HUES64 (cell line): ENCODE measurements at regions not wholly inside any gene's neighbourhood (a gene's known extent, or its start where the extent isn't known, plus 50 kb on each side); places are given as distances from the start of the nearest gene placed in this dataset.

Experiments used
- H3K27ac ChIP-seq: 2 replicates; pipeline ENCODE4 v1.7.0; 2013; ENCODE audit warnings: low read depth, low read length, inconsistent platforms
- H3K27me3 ChIP-seq: 2 replicates; pipeline ENCODE4 v1.6.1; 2013; ENCODE audit warnings: mild to moderate bottlenecking, low read length; ENCODE audit not compliant: insufficient read depth
- H3K36me3 ChIP-seq: 2 replicates; pipeline ENCODE4 v1.6.1; 2013; ENCODE audit warnings: mild to moderate bottlenecking, low read length; ENCODE audit not compliant: insufficient read depth
- H3K4me1 ChIP-seq: 2 replicates; pipeline ENCODE4 v1.6.1; 2013; ENCODE audit warnings: mild to moderate bottlenecking, low read length, moderate library complexity; ENCODE audit not compliant: insufficient read depth
- H3K4me3 ChIP-seq: 2 replicates; pipeline ENCODE4 v1.5.1; 2013; ENCODE audit warnings: mild to moderate bottlenecking, low read length, moderate library complexity
- H3K9ac ChIP-seq: 2 replicates; pipeline ENCODE4 v1.6.1; 2013; ENCODE audit warnings: mild to moderate bottlenecking, low read depth, low read length
- H3K9me3 ChIP-seq: 2 replicates; pipeline ENCODE4 v1.6.1; 2013; ENCODE audit warnings: low read depth, low read length; ENCODE audit not compliant: insufficient read depth
- WGBS: fragments of 150-250, 120-280 bp; methylation state at CpG from one replicate; pipeline ENCODE4 v1.1.7; 2013; ENCODE audit warnings: missing lambda C conversion rate; 5-methylcytosine and 5-hydroxymethylcytosine counted together

- H3K27me3 ChIP-seq: no peaks in the 10 kb centered on the region
- peaks cover 8% of the 10 kb centered on the region; the same call in 1 of the 2 replicates for H3K4me1 ChIP-seq
- H3K27ac ChIP-seq: no peak overlapping the region
- WGBS: 85% methylated on average over 1 of the region's 1 CpG
- no peak overlapping the region for H3K9ac ChIP-seq
- no peaks in the 10 kb centered on the region for H3K9me3 ChIP-seq
- no peak overlapping the region for H3K4me3 ChIP-seq
- H3K36me3 ChIP-seq: no peaks in the 10 kb centered on the region
Observed at GRCh38 chr9:88721495-88722279, 186.7 kb downstream of the NXNL2 start.

- H3K36me3 ChIP-seq: no peaks in the 10 kb centered on the region
- no peaks in the 10 kb centered on the region for H3K27me3 ChIP-seq
- H3K9ac ChIP-seq: no peak overlapping the region
- H3K4me1 ChIP-seq: peaks cover 8% of the 10 kb centered on the region; the same call in 1 of the 2 replicates
- H3K9me3 ChIP-seq: no peaks in the 10 kb centered on the region
- 85% methylated on average over 2 of the region's 2 CpGs for WGBS
- no peak overlapping the region for H3K4me3 ChIP-seq
- H3K27ac ChIP-seq: no peak overlapping the region
Observed at GRCh38 chr9:88722753-88723152, 187.8 kb downstream of the NXNL2 start.

- Histone ChIP-seq H3K27ac (no peak overlapping the region), H3K36me3 (no peaks in the 10 kb centered on the region), H3K9me3 (no peaks in the 10 kb centered on the region), H3K4me1 (peaks cover 8% of the 10 kb centered on the region; the same call in 1 of the 2 replicates), H3K27me3 (no peaks in the 10 kb centered on the region), H3K4me3 (no peak overlapping the region), H3K9ac (no peak overlapping the region)
Observed at GRCh38 chr9:88723751-88724150, 188.8 kb downstream of the NXNL2 start.

- Histone ChIP-seq H3K9ac (no peak overlapping the region), H3K4me1 (peaks cover 8% of the 10 kb centered on the region; the same call in 1 of the 2 replicates), H3K9me3 (no peaks in the 10 kb centered on the region), H3K4me3 (no peak overlapping the region), H3K27ac (no peak overlapping the region), H3K27me3 (no peaks in the 10 kb centered on the region), H3K36me3 (no peaks in the 10 kb centered on the region)
- 87% methylated on average over 5 of the region's 5 CpGs for WGBS
Observed at GRCh38 chr9:88724331-88724730, 189.4 kb downstream of the NXNL2 start.

- Histone ChIP-seq H3K4me3 (no peak overlapping the region), H3K36me3 (no peaks in the 10 kb centered on the region), H3K27ac (no peak overlapping the region), H3K9ac (no peak overlapping the region), H3K27me3 (no peaks in the 10 kb centered on the region), H3K9me3 (no peaks in the 10 kb centered on the region), H3K4me1 (peaks cover 8% of the 10 kb centered on the region; the same call in 1 of the 2 replicates)
- WGBS: 73% methylated on average over 3 of the region's 3 CpGs
Observed at GRCh38 chr9:88725300-88726019, 190.5 kb downstream of the NXNL2 start.

GRCh38 chr9:88726803-88727202 lies 191.8 kb downstream of the NXNL2 start:
- no peaks in the 10 kb centered on the region for H3K27me3 ChIP-seq
- peaks cover 8% of the 10 kb centered on the region; the same call in 1 of the 2 replicates for H3K4me1 ChIP-seq
- H3K4me3 ChIP-seq: no peak overlapping the region
- H3K27ac ChIP-seq: no peak overlapping the region
- no peak overlapping the region for H3K9ac ChIP-seq
- no peaks in the 10 kb centered on the region for H3K36me3 ChIP-seq
- no peaks in the 10 kb centered on the region for H3K9me3 ChIP-seq
- 89% methylated on average over 2 of the region's 2 CpGs for WGBS

- H3K9me3 ChIP-seq: no peaks in the 10 kb centered on the region
- H3K9ac ChIP-seq: no peak overlapping the region
- peaks cover 8% of the 10 kb centered on the region for H3K4me1 ChIP-seq
- H3K36me3 ChIP-seq: no peaks in the 10 kb centered on the region
- no peaks in the 10 kb centered on the region for H3K27me3 ChIP-seq
- H3K4me3 ChIP-seq: no peak overlapping the region
- WGBS: 82% methylated on average over 1 of the region's 1 CpG
- H3K27ac ChIP-seq: no peak overlapping the region
Observed at GRCh38 chr9:88730780-88731179, 195.8 kb downstream of the NXNL2 start.

- 92% methylated on average over 4 of the region's 4 CpGs for WGBS
- Histone ChIP-seq H3K4me3 (no peak overlapping the region), H3K4me1 (peaks cover 8% of the 10 kb centered on the region; the same call in 1 of the 2 replicates), H3K9me3 (no peaks in the 10 kb centered on the region), H3K27ac (no peak overlapping the region), H3K9ac (no peak overlapping the region), H3K36me3 (no peaks in the 10 kb centered on the region), H3K27me3 (no peaks in the 10 kb centered on the region)
Observed at GRCh38 chr9:88732128-88732527, 197.2 kb downstream of the NXNL2 start.

GRCh38 chr9:88733651-88734421 lies 198.9 kb downstream of the NXNL2 start:
- H3K27ac ChIP-seq: no peak overlapping the region
- H3K9ac ChIP-seq: no peak overlapping the region
- peaks cover 8% of the 10 kb centered on the region; the same call in 1 of the 2 replicates for H3K4me1 ChIP-seq
- no peaks in the 10 kb centered on the region for H3K36me3 ChIP-seq
- H3K27me3 ChIP-seq: no peaks in the 10 kb centered on the region
- no peaks in the 10 kb centered on the region for H3K9me3 ChIP-seq
- no peak overlapping the region for H3K4me3 ChIP-seq
- WGBS: 87% methylated on average over 7 of the region's 8 CpGs

- Histone ChIP-seq H3K9me3 (no peaks in the 10 kb centered on the region), H3K4me1 (peaks cover 8% of the 10 kb centered on the region; the same call in 1 of the 2 replicates), H3K36me3 (no peaks in the 10 kb centered on the region), H3K4me3 (no peak overlapping the region), H3K9ac (no peak overlapping the region), H3K27ac (no peak overlapping the region), H3K27me3 (no peaks in the 10 kb centered on the region)
Observed at GRCh38 chr9:88734527-88734926, 199.5 kb downstream of the NXNL2 start.

GRCh38 chr9:88736136-88736637 lies 201.2 kb downstream of the NXNL2 start:
- no peak overlapping the region for H3K9ac ChIP-seq
- peaks cover 7% of the 10 kb centered on the region for H3K9me3 ChIP-seq
- no peaks in the 10 kb centered on the region for H3K36me3 ChIP-seq
- no peaks in the 10 kb centered on the region for H3K27me3 ChIP-seq
- WGBS: 96% methylated on average over 1 of the region's 1 CpG
- no peak overlapping the region for H3K27ac ChIP-seq
- H3K4me1 ChIP-seq: peaks cover 8% of the 10 kb centered on the region; the same call in 1 of the 2 replicates
- no peak overlapping the region for H3K4me3 ChIP-seq
